Astrocyte of the spinal cord (primary cell): ENCODE measurements at regions not wholly inside any gene's neighbourhood (a gene's known extent, or its start where the extent isn't known, plus 50 kb on each side); places are given as distances from the start of the nearest gene placed in this dataset.

Experiments used
- DNase-seq: peaks from one replicate; pipeline ENCODE4 v3.0.0; 2011; ENCODE audit warnings: low read depth, low spot score
- H3K4me3 ChIP-seq: 2 replicates; pipeline ENCODE4 v1.5.1; 2011; ENCODE audit warnings: low read depth, mild to moderate bottlenecking, low read length, moderate library complexity
- CTCF ChIP-seq: IDR thresholded peaks from 2 replicates; pipeline ENCODE4 v1.5.1; 2012; ENCODE audit warnings: low read depth, mild to moderate bottlenecking, low read length, inconsistent platforms
- in situ Hi-C: cut with HindIII; loops from 2 replicates; pipeline ENCODE4 v1.10.0; 2017; ENCODE audit warnings: low sequenced_read_pairs

- no peak overlapping the region for H3K4me3 ChIP-seq
- TF ChIP-seq CTCF, result no peak
- DNase-seq, result no peak
- in situ Hi-C loops, result no loop called here
These were observed 302.8 kb upstream of the TBC1D5 start for GRCh38 chr3:18044971-18045880.

DNA sequence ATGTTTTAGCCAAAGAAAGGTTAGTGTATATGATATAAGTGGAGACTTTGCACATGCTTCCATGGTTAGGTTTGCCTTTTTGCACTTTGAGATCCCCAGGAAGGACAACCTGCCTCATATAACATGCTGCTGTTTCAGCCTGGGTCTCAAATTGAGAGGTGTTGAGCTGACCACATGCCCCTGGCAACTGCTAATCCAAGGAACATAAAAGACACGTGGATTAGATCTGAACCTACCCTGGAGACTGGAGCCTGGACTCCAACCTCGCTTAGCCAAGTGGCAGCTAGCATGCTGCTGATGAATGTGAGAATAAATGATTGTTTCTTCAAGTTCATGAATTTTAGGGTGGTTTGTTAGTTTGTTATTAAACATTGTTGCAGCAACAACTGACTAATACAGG, 301.8 kb upstream of the TBC1D5 start:
- in situ Hi-C loops, result no loop called here
- H3K4me3 ChIP-seq, result no peak overlapping the region
- no peak for DNase-seq
- TF ChIP-seq CTCF, result no peak

- no peak for DNase-seq
- TF ChIP-seq CTCF, result no peak
- in situ Hi-C loops, result no loop called here
- no peak overlapping the region for H3K4me3 ChIP-seq
These were observed 294.0 kb upstream of the TBC1D5 start for GRCh38 chr3:18036450-18036815.

DNA sequence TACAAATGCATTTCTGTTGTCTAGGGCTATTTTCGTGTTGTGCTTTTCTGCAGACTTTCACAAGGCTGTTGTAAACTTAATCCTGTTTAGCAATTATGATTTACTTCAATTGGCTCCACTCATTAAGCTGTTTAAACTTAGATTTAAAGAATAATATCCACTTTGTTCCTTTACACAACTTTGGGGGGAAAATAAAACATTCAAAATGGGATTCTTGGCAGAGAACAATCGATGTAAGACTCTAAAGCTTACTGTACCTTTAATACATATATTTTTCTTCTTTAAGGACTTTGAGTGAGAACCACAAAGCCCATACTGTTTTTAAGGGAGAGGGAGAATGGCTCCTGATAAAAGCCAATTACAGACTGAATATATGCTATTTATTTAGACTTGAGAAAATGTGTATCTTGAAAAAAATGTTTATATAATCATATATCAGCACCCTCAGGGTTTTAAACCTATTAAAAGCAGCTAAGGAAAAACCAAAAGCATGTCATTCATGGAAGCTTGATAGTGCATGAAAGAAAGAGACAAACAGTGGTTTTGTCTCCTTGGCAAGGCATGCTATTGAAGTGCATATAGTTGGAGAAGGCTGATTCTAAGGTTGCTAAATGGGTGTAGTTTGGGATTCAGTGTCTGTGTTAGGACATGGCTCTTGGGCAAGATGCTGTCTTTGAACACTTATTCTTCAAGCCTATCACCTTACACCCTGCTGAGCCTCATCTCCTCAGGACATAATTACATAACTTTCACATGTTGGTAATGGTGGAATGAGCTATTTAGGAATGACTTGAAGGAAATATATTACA, 293.4 kb upstream of the TBC1D5 start:
- no peak for TF ChIP-seq CTCF
- in situ Hi-C loops, result no loop called here
- DNase-seq, result no peak
- H3K4me3 ChIP-seq, result no peak overlapping the region

GRCh38 chr3:18033581-18034108, 291.2 kb upstream of the TBC1D5 start:
- no peak for DNase-seq
- H3K4me3 ChIP-seq, result no peak overlapping the region
- in situ Hi-C loops, result no loop called here
- no peak for TF ChIP-seq CTCF

GRCh38 chr3:18030371-18030870, 288.0 kb upstream of the TBC1D5 start:
- H3K4me3 ChIP-seq, result no peak overlapping the region
- no peak for DNase-seq
- in situ Hi-C loops, result no loop called here

More at GRCh38 chr3:18030371-18030870, 288.0 kb upstream of the TBC1D5 start:
- no peak for TF ChIP-seq CTCF
